Activated CD8-positive, alpha-beta memory T cell treated with anti-CD3 and anti-CD28 coated beads for 1 hour (primary cell): ENCODE measurements at regions not wholly inside any gene's neighbourhood (a gene's known extent, or its start where the extent isn't known, plus 50 kb on each side); places are given as distances from the start of the nearest gene placed in this dataset.
A peak's percentile ranks its signal among the peaks of the same experiment; 100 is the strongest.
"Not testable (repeated sequence)": the region's sequence is repeated elsewhere in the genome, so short reads cannot be mapped to it uniquely, and the experiment has no call there.

Source experiments
- DNase-seq, 2 donors: peaks; one replicate each; pipeline ENCODE4 v3.0.0-alpha.2; 2020; ENCODE audit warnings: low read depth in 1 of 2; ENCODE audit errors: extremely low read depth in 1 of 2

DNA sequence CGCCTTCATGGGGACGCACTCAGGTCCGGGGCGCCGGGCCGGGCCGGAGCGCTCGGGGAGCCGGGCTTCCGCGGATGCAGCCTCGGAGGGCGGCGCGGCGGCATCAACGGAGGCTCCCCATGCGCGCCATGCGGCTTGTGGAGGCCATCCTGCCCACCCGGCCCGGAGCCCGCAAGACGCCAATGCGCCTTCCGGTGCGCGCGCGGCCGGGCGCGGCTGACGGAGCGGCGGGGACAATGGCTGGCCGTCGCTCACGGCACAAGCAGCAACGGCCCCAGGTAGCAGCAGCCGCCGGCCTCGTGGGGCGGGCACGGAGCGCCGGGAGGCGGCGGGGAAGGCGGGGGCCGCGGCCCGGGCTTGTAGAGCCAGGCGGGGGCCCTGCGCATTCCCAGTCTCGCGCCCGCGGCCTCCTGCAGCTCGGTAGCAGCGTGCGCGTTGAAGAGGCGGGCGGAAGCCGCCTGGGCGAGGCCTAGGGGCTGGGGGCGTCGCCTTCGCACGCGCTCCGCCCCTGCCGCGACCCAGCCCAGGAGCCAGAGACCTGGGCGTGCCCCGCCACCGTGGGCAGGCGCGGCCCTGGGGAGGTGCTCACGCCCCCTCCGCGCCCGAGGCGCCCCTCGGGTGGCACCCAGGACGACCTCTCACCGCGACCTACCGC is 168.6 kb upstream of the PRKX start:
- DNase-seq: not testable (repeated sequence)

DNA sequence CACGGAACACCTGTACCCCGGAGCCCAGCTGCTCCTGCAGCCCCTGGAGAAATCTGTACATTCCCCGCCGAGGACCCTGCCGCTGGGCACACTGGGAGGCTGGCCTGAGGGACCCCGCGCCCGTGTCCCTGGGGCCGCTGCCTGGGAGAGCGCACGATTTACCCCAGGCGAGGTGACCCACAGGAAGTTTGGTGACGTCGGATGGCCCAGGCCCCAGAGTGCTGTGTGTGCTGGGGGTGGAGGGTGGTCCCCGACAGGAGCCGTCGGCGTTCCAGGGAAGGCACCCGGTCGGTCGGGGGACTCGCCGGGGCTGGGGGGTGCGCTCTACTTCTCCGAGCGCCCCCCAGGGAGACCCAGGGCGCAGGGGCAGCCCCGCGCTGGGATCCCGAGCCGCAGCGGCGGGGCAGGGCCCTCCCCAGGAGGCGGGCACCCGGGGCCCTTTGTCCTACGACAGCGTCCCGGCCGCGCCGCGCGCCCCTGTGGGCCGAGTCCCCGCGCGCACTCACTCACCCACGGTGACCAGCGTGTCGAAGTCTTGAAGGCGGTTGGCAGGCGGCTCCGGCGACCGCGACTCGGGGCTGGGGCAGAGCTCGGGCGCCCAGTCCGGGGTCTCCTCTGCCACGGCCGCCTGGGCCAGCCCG is 167.9 kb upstream of the PRKX start:
- DNase-seq: not testable (repeated sequence)

DNA sequence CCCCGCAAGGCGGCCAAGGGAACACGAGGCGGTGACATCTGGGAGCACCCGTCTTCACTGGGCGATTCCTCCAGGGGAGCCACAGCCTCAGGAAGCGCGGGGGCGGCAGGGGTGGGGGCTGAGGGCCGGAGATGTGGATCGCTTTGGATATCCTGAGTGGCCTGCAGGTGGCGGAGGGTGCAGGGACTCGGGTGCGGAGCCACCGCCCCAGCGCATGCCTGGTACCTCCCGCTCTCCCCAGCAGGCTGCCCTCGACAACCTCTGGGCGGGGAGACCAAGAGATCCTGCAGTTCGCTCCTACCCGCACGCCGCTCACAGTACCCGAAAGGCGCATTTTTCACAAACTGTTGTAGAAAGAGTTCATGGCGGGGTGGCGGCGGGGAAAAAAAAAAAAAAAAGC is 162.9 kb upstream of the PRKX start:
- DNase-seq: not testable (repeated sequence)

DNA sequence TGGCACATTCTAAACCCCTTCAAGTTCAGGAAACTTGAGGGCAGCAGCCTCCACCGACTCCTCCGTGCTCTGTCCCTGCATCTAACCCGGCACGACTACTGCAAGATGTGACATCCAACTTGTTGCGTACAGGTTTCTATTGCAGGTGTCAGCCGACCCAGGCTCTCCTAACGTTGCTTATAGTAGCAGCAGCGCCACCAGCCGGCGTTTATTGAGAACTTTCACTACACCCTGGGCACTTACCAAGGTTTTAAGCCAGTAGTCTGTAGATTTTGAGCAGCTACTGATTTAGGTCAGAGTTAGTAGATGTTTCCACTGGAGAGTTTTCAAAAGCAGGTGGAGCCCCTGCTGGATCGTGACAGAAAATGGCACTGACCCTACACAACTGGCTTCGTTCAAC is 162.2 kb upstream of the PRKX start:
- DNase-seq: not testable (repeated sequence)

DNA sequence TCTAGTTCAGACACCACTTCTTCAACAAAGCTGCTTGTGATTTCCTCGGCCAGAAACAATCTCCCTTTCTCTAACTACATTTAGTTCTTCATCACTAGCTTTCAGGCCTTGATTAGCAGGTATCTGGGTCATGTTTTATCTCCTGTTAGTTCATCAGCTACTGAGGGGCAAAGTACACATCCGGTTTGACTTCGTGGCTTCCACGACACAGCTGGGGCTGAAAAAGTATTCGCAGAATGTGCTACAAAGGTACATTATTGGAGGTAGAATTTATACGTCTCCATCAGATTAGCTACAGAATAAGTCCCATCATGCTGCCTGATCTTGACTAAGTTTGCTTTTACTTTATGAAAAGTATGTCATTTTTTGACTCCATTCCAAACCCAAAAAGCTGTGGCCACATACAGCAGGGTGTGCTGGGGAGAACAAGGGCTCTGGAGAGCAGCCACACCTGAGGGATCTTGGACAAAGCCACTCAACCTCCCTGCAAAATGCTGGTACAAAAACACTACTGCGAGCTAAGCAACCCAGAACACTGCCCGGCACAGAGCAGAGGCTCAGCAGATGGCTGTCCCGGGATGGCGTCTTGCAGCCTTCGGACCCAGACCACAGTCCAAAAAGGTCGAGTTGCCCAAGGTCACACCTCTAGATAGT is 158.9 kb upstream of the PRKX start:
- DNase-seq: not testable (repeated sequence)

DNA sequence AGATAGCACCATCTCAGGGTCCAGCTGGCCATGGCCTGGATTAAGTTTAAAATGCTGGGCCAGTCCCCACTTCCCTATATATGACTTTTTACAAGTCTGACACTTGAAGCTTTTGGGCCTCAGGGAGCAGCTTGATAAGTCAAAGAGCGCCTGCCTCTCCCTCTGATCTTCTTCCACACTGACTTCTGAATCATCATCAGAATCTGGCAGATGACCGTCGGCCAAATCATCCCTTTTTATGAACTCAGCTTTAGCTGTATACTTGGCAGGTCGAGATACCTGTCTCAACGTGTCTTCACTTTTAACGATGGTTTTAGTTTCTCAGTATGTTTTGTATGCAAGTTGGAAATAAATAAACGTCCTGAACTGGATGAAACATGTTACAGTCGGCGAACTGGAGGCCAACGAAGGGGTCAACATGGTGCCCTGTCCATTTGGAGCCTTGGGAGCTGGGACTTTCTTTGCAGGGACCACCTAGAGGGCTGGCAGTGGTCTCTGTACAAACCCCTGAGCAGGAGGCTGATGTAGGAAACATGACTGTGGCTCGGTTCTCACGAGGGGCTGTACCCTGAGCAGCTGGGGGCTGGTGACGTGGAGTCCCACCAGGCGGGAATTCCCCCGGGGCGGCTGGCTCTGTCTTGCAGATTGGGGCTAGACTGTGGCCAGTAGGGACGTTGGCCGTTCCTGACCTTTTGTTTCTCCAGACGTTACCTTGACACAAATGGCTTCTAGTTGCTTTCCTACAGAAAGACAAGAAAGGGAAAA is 153.8 kb upstream of the PRKX start:
- DNase-seq: not testable (repeated sequence)

DNA sequence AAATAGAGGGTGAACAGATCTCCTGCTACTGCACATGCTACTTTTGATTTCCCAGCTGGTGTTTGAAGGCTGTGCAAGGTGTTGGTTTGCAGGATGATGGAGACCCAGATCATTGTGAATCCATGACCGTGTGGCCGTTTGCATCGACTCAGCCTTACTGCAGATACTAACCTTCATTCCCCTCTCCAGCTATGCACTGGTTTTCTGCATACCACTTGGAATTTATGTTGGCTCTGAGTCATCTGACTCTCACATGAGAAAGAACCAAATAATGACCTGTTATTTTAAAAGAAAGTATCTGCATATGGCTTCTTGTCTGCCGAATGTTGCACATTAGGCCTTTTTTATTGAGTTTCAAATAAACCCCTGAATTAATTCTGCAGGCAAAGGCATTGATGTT is 144.9 kb upstream of the PRKX start:
- DNase-seq: not testable (repeated sequence)

DNA sequence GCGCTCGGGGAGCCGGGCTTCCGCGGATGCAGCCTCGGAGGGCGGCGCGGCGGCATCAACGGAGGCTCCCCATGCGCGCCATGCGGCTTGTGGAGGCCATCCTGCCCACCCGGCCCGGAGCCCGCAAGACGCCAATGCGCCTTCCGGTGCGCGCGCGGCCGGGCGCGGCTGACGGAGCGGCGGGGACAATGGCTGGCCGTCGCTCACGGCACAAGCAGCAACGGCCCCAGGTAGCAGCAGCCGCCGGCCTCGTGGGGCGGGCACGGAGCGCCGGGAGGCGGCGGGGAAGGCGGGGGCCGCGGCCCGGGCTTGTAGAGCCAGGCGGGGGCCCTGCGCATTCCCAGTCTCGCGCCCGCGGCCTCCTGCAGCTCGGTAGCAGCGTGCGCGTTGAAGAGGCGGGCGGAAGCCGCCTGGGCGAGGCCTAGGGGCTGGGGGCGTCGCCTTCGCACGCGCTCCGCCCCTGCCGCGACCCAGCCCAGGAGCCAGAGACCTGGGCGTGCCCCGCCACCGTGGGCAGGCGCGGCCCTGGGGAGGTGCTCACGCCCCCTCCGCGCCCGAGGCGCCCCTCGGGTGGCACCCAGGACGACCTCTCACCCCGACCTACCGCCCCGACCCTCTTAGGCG is 130.2 kb upstream of the PRKX start:
- DNase-seq: not testable (repeated sequence)

DNA sequence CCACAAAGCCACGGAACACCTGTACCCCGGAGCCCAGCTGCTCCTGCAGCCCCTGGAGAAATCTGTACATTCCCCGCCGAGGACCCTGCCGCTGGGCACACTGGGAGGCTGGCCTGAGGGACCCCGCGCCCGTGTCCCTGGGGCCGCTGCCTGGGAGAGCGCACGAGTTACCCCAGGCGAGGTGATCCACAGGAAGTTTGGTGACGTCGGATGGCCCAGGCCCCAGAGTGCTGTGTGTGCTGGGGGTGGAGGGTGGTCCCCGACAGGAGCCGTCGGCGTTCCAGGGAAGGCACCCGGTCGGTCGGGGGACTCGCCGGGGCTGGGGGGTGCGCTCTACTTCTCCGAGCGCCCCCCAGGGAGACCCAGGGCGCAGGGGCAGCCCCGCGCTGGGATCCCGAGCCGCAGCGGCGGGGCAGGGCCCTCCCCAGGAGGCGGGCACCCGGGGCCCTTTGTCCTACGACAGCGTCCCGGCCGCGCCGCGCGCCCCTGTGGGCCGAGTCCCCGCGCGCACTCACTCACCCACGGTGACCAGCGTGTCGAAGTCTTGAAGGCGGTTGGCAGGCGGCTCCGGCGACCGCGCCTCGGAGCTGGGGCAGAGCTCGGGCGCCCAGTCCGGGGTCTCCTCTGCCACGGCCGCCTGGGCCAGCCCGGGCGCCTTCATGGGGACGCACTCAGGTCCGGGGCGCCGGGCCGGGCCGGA is 129.5 kb upstream of the PRKX start:
- peak in 1 of 2 donors; percentile 10 for DNase-seq

DNA sequence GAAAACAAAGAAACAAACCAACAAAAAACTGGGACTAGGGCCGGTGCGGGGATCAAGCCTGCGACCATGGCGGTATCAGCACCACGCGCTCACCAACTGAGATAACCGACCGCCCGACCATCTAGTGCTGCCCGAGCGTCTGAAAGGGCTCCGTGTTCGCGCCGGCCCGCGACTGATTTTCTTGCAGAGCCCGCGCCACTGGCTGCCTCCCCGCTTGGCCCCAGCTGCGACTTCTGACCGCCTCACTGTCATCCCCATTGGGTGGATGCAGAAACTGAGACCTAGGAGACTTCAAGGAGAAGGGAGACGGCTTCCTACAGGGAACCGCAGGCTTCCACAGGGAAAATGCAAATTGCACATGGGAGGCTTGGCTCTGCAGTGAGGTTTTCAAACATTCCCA is 125.3 kb upstream of the PRKX start:
- DNase-seq: not testable (repeated sequence)

DNA sequence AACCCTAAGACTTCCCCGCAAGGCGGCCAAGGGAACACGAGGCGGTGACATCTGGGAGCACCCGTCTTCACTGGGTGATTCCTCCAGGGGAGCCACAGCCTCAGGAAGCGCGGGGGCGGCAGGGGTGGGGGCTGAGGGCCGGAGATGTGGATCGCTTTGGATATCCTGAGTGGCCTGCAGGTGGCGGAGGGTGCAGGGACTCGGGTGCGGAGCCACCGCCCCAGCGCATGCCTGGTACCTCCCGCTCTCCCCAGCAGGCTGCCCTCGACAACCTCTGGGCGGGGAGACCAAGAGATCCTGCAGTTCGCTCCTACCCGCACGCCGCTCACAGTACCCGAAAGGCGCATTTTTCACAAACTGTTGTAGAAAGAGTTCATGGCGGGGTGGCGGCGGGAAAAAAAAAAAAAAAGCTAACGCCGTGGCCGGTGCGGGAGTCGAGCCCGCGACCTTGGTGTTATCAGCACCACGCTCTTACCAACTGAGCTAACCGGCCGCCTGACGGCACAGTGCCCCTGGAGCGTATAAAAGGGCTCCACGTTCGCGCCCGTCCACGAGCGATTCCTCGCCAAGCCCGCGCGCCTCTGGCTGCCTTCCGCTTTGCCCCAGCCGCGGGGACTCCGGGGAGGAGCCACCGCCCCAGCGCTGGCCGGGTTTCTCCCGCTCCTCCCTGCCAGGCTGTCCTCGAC is 124.7 kb upstream of the PRKX start:
- not testable (repeated sequence) for DNase-seq

DNA sequence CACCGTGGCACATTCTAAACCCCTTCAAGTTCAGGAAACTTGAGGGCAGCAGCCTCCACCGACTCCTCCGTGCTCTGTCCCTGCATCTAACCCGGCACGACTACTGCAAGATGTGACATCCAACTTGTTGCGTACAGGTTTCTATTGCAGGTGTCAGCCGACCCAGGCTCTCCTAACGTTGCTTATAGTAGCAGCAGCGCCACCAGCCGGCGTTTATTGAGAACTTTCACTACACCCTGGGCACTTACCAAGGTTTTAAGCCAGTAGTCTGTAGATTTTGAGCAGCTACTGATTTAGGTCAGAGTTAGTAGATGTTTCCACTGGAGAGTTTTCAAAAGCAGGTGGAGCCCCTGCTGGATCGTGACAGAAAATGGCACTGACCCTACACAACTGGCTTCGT is 123.8 kb upstream of the PRKX start:
- DNase-seq: not testable (repeated sequence)

DNA sequence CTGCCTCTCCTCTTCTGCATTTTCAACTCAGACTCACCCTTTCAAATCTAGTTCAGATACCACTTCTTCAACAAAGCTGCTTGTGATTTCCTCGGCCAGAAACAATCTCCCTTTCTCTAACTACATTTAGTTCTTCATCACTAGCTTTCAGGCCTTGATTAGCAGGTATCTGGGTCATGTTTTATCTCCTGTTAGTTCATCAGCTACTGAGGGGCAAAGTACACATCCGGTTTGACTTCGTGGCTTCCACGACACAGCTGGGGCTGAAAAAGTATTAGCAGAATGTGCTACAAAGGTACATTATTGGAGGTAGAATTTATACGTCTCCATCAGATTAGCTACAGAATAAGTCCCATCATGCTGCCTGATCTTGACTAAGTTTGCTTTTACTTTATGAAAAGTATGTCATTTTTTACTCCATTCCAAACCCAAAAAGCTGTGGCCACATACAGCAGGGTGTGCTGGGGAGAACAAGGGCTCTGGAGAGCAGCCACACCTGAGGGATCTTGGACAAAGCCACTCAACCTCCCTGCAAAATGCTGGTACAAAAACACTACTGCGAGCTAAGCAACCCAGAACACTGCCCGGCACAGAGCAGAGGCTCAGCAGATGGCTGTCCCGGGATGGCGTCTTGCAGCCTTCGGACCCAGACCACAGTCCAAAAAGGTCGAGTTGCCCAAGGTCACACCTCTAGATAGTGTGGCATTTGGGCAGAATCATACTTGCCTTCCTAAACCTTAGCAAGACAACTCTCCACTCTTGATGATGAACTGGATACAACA is 120.5 kb upstream of the PRKX start:
- DNase-seq: not testable (repeated sequence)

DNA sequence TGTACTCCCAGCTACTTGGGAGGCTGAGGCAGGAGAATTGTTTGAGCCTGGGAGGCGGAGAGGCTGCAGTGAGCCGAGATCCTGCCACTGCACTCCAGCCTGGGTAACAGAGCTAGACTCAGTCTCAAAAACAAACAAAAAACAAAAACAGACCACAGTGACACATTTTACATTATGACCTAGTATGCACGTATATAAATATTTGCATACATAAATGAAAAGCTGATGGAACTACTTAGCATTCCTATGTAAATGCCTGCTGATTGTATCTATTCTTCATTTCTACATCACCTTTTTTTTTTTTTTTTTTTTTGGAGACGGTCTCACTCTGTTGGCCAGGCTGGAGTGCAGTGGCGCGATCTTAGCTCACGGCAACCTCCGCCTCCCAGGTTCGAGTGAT is 116.6 kb upstream of the PRKX start:
- DNase-seq: not testable (repeated sequence)

DNA sequence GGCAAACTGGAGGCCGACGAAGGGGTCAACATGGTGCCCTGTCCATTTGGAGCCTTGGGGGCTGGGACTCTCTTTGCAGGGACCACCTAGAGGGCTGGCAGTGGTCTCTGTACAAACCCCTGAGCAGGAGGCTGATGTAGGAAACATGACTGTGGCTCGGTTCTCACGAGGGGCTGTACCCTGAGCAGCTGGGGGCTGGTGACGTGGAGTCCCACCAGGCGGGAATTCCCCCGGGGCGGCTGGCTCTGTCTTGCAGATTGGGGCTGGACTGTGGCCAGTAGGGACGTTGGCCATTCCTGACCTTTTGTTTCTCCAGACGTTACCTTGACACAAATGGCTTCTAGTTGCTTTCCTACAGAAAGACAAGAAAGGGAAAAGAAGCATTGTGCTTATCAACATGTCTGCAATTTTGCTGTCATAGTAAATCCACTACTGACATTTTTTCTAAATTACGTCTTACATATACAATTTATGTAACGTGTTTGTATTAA is 115.6 kb upstream of the PRKX start:
- not testable (repeated sequence) for DNase-seq

DNA sequence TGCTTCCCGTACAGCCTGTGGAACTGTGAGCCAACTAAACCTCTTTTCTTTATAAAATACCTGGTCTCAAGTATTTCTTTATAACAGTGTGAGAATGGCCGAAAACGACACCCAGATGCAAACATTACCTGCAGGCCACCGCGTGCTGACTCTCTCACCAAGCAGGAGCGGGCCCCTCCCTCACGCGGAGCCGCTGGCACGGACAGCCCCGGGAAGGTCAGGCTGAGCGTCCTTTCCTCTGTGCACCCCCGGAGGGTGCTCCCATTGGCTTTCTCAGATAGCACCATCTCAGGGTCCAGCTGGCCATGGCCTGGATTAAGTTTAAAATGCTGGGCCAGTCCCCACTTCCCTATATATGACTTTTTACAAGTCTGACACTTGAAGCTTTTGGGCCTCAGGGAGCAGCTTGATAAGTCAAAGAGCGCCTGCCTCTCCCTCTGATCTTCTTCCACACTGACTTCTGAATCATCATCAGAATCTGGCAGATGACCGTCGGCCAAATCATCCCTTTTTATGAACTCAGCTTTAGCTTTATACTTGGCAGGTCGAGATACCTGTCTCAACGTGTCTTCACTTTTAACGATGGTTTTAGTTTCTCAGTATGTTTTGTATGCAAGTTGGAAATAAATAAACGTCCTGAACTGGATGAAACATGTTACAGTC is 115.1 kb upstream of the PRKX start:
- not testable (repeated sequence) for DNase-seq

DNA sequence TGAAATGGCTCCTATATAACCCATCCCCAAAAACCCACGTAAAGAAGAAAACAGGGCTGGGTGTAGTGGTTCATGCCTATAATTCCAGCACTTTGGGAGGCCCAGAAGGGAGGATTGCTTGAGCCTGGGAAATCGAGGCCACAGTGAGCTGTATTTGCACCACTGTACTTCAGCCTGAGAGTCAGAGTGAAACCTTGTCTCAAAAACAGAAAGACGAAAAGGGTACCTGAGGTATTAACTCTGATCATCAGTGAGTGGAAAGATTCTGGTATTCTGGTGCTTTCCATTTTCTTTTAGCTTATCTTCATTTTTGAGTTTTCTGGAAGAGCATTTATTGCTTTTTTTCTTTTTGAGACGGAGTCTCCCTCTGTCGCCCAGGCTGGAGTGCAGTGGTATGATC is 110.6 kb upstream of the PRKX start:
- not testable (repeated sequence) for DNase-seq

DNA sequence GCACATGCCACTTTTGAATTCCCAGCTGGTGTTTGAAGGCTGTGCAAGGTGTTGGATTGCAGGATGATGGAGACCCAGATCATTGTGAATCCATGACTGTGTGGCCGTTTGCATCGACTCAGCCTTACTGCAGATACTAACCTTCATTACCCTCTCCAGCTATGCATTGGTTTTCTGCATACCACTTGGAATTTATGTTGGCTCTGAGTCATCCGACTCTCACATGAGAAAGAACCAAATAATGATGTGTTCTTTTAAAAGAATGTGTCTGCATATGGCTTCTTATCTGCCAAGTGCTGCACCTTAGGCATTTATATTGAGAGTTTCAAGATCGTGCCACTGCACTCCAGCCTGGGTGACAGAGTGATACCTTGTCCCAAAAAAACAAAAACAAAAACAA is 106.7 kb upstream of the PRKX start:
- DNase-seq: no peak
